PFSK-1 (cell line): ENCODE measurements at regions not wholly inside any gene's neighbourhood (a gene's known extent, or its start where the extent isn't known, plus 50 kb on each side); places are given as distances from the start of the nearest gene placed in this dataset.

ENCODE experiments used
- POLR2AphosphoS5 ChIP-seq: IDR thresholded peaks from 2 replicates; pipeline ENCODE4 v1.6.1; 2012; ENCODE audit warnings: low read depth, mild to moderate bottlenecking, control low read depth, low read length, moderate library complexity
- TAF1 ChIP-seq: IDR thresholded peaks from 2 replicates; pipeline ENCODE4 v1.6.1; 2012; ENCODE audit warnings: low read length, control low read depth, borderline replicate concordance; ENCODE audit not compliant: insufficient read depth
- TF ChIP-seq, protein P1 (sequence below), 2 experiments: IDR thresholded peaks; 2 replicates each; pipeline versions ENCODE4 v1.6.1 to v1.8.0; 2011 to 2012; ENCODE audit warnings: low read depth in 2 of 2, low read length in 2 of 2, control low read depth in 1 of 2, inconsistent platforms in 1 of 2, mild to moderate bottlenecking in 1 of 2, moderate library complexity in 1 of 2; ENCODE audit not compliant: insufficient read depth in 1 of 2

DNA sequence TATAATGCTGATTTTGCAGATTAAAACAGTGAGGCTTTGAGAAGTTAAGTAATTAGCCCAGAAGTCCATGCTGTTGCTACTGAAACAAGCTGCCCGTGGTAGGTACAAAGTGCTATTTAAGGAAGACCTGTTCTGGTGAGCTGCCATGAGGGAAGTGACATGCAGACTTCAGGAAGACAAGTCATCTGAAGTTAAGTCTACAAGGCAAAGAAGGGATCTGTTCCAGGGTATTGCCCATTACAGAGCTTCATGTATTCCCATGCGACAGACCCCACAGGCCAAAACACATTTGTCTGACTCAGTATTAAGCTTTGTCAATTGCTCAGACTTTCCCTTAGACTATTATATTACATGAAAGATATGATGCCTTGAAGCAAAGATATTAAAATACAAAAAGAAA is 520.8 kb downstream of the FBXO15 start:
- TF ChIP-seq POLR2AphosphoS5, result no peak
- TF ChIP-seq, protein P1, sequence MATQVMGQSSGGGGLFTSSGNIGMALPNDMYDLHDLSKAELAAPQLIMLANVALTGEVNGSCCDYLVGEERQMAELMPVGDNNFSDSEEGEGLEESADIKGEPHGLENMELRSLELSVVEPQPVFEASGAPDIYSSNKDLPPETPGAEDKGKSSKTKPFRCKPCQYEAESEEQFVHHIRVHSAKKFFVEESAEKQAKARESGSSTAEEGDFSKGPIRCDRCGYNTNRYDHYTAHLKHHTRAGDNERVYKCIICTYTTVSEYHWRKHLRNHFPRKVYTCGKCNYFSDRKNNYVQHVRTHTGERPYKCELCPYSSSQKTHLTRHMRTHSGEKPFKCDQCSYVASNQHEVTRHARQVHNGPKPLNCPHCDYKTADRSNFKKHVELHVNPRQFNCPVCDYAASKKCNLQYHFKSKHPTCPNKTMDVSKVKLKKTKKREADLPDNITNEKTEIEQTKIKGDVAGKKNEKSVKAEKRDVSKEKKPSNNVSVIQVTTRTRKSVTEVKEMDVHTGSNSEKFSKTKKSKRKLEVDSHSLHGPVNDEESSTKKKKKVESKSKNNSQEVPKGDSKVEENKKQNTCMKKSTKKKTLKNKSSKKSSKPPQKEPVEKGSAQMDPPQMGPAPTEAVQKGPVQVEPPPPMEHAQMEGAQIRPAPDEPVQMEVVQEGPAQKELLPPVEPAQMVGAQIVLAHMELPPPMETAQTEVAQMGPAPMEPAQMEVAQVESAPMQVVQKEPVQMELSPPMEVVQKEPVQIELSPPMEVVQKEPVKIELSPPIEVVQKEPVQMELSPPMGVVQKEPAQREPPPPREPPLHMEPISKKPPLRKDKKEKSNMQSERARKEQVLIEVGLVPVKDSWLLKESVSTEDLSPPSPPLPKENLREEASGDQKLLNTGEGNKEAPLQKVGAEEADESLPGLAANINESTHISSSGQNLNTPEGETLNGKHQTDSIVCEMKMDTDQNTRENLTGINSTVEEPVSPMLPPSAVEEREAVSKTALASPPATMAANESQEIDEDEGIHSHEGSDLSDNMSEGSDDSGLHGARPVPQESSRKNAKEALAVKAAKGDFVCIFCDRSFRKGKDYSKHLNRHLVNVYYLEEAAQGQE (IDR thresholded peaks at IDR 0.05; ENCODE audit: insufficient read depth in 1 of 2, low read depth in 2 of 2, low read length in 2 of 2), result no peak
- TF ChIP-seq TAF1, result no peak
